GM06990 (cell line): ENCODE measurements at regions not wholly inside any gene's neighbourhood (a gene's known extent, or its start where the extent isn't known, plus 50 kb on each side); places are given as distances from the start of the nearest gene placed in this dataset.
A peak's percentile ranks its signal among the peaks of the same experiment; 100 is the strongest.

Experiments used
- DNase-seq: peaks from one replicate; pipeline ENCODE4 v3.0.0-alpha.2; 2011; ENCODE audit not compliant: insufficient read length; ENCODE audit errors: extremely low read depth
- H3K27me3 ChIP-seq: replicated peaks from 2 replicates; pipeline ENCODE4 v1.6.0; 2011; ENCODE audit warnings: low read length; ENCODE audit not compliant: control insufficient read depth, insufficient read depth
- H3K36me3 ChIP-seq: 2 replicates; pipeline ENCODE4 v1.5.1; 2011; ENCODE audit warnings: low read length; ENCODE audit not compliant: control insufficient read depth, insufficient read depth
- H3K4me3 ChIP-seq: replicated peaks from 2 replicates; pipeline ENCODE4 v1.5.1; 2011; ENCODE audit warnings: low read depth, mild to moderate bottlenecking, control low read depth, low read length
- TF ChIP-seq, protein P1 (sequence below): IDR thresholded peaks from 2 replicates; pipeline ENCODE4 v1.5.1; 2011; ENCODE audit warnings: low read length, control low read depth, mild to moderate bottlenecking, inconsistent platforms; ENCODE audit not compliant: insufficient read depth, poor library complexity, severe bottlenecking

DNA sequence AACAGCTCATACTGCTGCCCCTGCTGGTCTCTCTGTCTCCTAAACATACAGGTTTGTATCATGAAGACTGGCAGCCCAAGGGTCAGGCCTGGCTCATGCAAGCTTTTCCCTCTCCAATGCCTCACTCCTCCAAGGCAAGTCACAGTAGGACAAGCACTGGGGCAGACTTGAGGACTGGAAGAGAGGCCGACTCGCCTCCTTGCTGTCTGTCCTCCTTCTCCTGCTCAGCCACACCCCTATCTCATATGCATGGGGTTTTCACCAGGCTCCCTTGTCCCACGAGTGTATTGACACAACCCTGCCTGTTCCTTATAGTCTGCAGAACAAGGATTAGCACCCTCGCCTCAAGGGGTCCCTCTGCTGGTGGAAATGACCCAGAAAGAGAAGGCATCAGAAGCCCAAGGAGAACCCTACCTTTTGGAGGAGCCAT lies 223.7 kb downstream of the SOX11 start:
- TF ChIP-seq, protein P1, sequence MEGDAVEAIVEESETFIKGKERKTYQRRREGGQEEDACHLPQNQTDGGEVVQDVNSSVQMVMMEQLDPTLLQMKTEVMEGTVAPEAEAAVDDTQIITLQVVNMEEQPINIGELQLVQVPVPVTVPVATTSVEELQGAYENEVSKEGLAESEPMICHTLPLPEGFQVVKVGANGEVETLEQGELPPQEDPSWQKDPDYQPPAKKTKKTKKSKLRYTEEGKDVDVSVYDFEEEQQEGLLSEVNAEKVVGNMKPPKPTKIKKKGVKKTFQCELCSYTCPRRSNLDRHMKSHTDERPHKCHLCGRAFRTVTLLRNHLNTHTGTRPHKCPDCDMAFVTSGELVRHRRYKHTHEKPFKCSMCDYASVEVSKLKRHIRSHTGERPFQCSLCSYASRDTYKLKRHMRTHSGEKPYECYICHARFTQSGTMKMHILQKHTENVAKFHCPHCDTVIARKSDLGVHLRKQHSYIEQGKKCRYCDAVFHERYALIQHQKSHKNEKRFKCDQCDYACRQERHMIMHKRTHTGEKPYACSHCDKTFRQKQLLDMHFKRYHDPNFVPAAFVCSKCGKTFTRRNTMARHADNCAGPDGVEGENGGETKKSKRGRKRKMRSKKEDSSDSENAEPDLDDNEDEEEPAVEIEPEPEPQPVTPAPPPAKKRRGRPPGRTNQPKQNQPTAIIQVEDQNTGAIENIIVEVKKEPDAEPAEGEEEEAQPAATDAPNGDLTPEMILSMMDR, result peak; percentile 57
- DNase-seq, result no peak
- H3K4me3 ChIP-seq, result no peak overlapping the region
- H3K36me3 ChIP-seq, result no peaks in the 10 kb centered on the region
- H3K27me3 ChIP-seq, result no peaks in the 10 kb centered on the region

DNA sequence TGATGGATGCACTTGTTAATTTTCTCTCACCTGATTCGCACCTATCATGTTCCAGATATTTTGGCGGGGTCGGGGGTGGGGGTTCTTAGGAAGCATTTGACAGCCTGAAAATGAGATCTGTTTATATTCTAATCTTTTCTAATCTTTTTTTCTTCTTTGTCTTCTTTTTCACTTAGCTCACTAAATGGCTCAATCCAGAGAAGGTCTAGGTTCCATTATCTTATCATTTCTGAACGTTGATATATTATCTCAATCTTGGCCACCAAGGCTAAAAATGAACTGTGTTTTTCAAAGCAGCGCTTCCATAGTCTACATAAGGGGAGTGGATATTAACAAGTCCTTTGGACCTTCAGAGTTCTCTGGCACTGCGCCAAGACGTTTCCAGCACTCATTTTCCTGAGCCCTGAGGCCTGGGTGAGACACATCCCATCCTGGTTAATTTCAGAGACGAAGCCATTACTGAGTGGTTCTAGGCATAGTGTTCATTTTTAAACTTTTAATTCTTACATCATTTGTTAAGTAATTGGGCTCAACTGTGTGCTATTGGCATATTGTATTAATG lies 229.0 kb downstream of the SOX11 start:
- H3K4me3 ChIP-seq, result no peak overlapping the region
- no peaks in the 10 kb centered on the region for H3K27me3 ChIP-seq
- H3K36me3 ChIP-seq, result no peaks in the 10 kb centered on the region
- no peak for DNase-seq
- TF ChIP-seq, protein P1, result no peak

DNA sequence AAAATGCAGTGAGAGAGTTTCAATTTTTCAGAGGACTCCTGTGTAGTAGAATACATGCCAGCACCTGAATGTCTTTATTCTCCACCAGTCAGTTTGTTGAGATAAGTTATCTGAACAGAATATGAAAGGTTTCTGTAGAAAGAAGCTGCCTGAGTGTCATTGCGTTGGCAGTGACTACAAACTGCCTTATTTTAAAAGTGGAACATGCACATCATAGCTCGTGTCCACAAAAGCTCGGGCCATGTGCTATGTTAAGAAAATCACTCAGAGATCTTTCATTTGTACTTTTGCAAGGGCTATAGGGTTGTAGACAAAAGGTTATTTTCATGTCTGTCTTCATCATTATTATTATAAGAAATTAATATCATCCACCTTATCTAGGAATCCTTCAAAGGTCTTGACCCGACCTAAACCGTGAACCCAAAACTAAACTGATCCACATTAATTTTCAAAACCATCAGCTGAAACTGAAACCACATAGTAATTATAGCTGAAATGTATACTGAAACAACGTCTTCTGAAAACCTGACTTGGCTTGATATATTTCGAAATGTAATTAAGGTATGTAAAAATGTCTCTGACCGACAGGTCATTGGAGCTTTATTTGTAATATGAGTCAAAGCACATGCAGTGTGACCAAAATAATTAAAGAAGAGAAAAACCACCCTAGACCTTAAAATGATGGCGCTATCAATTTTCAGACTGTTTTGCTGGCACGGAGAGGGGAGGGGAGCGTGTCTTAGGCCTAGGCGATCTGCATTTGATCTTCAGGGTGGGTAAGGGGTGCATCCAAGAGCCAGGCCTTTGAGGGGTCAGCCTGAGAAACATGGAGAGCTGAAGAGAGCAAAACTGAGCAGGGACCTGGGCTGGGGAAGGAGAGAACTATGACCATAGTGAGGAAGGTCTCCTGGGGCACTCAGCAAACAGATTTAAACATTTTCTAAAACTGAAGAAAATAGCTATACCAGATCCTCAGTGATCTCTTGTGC lies 232.1 kb downstream of the SOX11 start:
- no peaks in the 10 kb centered on the region for H3K36me3 ChIP-seq
- H3K4me3 ChIP-seq, result no peak overlapping the region
- DNase-seq, result no peak
- TF ChIP-seq, protein P1, result no peak
- no peaks in the 10 kb centered on the region for H3K27me3 ChIP-seq

DNA sequence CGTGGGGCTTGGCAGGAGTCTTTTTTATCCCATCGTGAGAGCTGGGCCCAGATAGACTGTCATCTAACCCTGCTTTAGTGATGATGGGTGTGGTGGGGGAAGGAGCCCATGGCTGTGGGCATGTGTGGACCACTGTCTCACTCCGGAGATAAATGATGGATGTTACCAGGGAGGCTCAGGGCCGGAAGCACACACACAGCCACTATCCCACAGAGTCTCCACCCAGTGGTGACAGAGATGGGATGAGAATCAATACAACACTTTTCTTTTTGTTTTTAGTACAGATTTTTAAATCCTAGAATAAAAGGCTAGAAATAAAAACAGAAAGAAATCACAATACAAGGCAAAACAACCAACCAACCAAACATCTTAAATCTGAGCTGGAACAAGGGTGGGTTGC lies 233.4 kb downstream of the SOX11 start:
- TF ChIP-seq, protein P1, result no peak
- DNase-seq, result no peak

DNA sequence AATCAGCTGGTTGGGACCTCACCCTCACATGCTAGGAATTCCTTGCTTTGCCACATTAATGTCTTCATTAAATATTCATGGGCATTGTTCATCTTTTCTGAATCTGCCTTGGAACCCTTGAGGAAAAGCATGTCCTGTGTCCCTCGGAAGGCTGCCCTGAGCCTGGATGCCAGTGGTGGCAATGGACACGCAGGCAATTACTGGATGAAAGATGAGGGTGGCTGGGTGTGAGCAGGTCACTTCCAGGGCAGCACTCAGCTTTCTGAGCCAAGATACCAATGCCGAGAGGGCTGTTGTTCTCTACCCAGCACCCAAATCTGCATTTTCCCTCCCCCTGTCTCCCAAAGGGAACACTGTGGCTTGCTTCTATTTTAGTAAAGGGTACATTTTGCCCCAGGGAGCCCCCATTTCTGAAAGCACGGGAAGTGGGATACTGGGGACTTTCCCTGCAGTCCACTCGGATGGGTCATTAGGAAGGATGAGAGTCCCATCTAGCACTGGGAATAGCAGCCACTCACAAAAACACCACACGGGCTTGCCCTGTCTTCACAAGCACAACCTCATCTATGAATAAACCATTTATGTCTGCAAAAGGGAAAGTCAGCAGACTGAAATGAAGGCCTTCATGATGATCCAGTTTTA lies 234.8 kb downstream of the SOX11 start:
- Histone ChIP-seq H3K27me3 (no peaks in the 10 kb centered on the region), H3K36me3 (no peaks in the 10 kb centered on the region), H3K4me3 (no peak overlapping the region)
- DNase-seq, result no peak
- TF ChIP-seq, protein P1, result no peak

More for the DNA sequence above, 233.4 kb downstream of the SOX11 start:
- Histone ChIP-seq H3K4me3 (no peak overlapping the region), H3K27me3 (no peaks in the 10 kb centered on the region), H3K36me3 (no peaks in the 10 kb centered on the region)
